WERI-Rb-1 (cell line): ENCODE measurements at regions not wholly inside any gene's neighbourhood (a gene's known extent, or its start where the extent isn't known, plus 50 kb on each side); places are given as distances from the start of the nearest gene placed in this dataset.
"Not testable (repeated sequence)": the region's sequence is repeated elsewhere in the genome, so short reads cannot be mapped to it uniquely, and the experiment has no call there.

Experiments
- DNase-seq: peaks from one replicate; pipeline ENCODE4 v3.0.0-alpha.2; 2020
- H3K27ac ChIP-seq: fragments of 250-450 bp; sonication (Bioruptor Pico); 2 replicates; pipeline ENCODE4 v1.5.1; 2020; ENCODE audit warnings: mild to moderate bottlenecking, moderate library complexity
- H3K27me3 ChIP-seq: fragments of 250-450 bp; sonication (Bioruptor Pico); 2 replicates; pipeline ENCODE4 v1.5.1; 2021; ENCODE audit warnings: mild to moderate bottlenecking, low read depth, moderate library complexity; ENCODE audit not compliant: insufficient read depth, severe bottlenecking
- H3K36me3 ChIP-seq: fragments of 250-450 bp; sonication (Bioruptor Pico); 2 replicates; pipeline ENCODE4 v1.5.1; 2020; ENCODE audit warnings: mild to moderate bottlenecking, moderate library complexity
- H3K4me3 ChIP-seq: 2 replicates; pipeline ENCODE4 v1.5.1; 2011; ENCODE audit warnings: low read depth, mild to moderate bottlenecking, control low read depth, low read length
- H3K9me3 ChIP-seq: fragments of 250-450 bp; sonication (Bioruptor Pico); 2 replicates; pipeline ENCODE4 v1.5.1; 2021; ENCODE audit warnings: mild to moderate bottlenecking, moderate library complexity; ENCODE audit not compliant: severe bottlenecking
- CTCF ChIP-seq: IDR thresholded peaks from 2 replicates; pipeline ENCODE4 v1.5.1; 2011; ENCODE audit warnings: low read depth, mild to moderate bottlenecking, control low read depth, inconsistent platforms, low read length

GRCh38 chr1:82073071-82073470 lies 272.3 kb downstream of the ADGRL2 start:
- Histone ChIP-seq H3K27ac (no peak overlapping the region), H3K4me3 (no peak overlapping the region), H3K27me3 (no peaks in the 10 kb centered on the region), H3K9me3 (no peaks in the 10 kb centered on the region), H3K36me3 (no peaks in the 10 kb centered on the region)
- TF ChIP-seq CTCF = no peak
- DNase-seq = no peak

GRCh38 chr1:82065916-82066315 lies 265.2 kb downstream of the ADGRL2 start:
- H3K4me3 ChIP-seq = no peak overlapping the region
- H3K36me3 ChIP-seq = no peaks in the 10 kb centered on the region
- H3K27ac ChIP-seq = no peak overlapping the region
- H3K9me3 ChIP-seq = no peaks in the 10 kb centered on the region
- TF ChIP-seq CTCF = no peak
- DNase-seq = no peak
- no peaks in the 10 kb centered on the region for H3K27me3 ChIP-seq

GRCh38 chr1:82064691-82065090 lies 264.0 kb downstream of the ADGRL2 start:
- TF ChIP-seq CTCF = no peak
- no peaks in the 10 kb centered on the region for H3K27me3 ChIP-seq
- no peak for DNase-seq
- H3K9me3 ChIP-seq = no peaks in the 10 kb centered on the region
- H3K4me3 ChIP-seq = no peak overlapping the region
- H3K27ac ChIP-seq = no peak overlapping the region
- no peaks in the 10 kb centered on the region for H3K36me3 ChIP-seq

GRCh38 chr1:82062206-82062605 lies 261.5 kb downstream of the ADGRL2 start:
- Histone ChIP-seq H3K36me3 (no peaks in the 10 kb centered on the region), H3K4me3 (no peak overlapping the region), H3K9me3 (no peaks in the 10 kb centered on the region), H3K27me3 (no peaks in the 10 kb centered on the region), H3K27ac (no peak overlapping the region)
- TF ChIP-seq CTCF = no peak
- no peak for DNase-seq

GRCh38 chr1:82059959-82060358 lies 259.2 kb downstream of the ADGRL2 start:
- H3K27me3 ChIP-seq = no peaks in the 10 kb centered on the region
- no peaks in the 10 kb centered on the region for H3K9me3 ChIP-seq
- DNase-seq = no peak
- no peak overlapping the region for H3K4me3 ChIP-seq
- H3K27ac ChIP-seq = no peak overlapping the region
- TF ChIP-seq CTCF = no peak
- H3K36me3 ChIP-seq = no peaks in the 10 kb centered on the region

GRCh38 chr1:82057011-82057410 lies 256.3 kb downstream of the ADGRL2 start:
- Histone ChIP-seq H3K36me3 (no peaks in the 10 kb centered on the region), H3K9me3 (no peaks in the 10 kb centered on the region), H3K27ac (no peak overlapping the region), H3K4me3 (no peak overlapping the region), H3K27me3 (no peaks in the 10 kb centered on the region)
- TF ChIP-seq CTCF = no peak
- no peak for DNase-seq

GRCh38 chr1:82055375-82055774 lies 254.6 kb downstream of the ADGRL2 start:
- DNase-seq, H3K9me3 ChIP-seq, H3K27me3 ChIP-seq, H3K36me3 ChIP-seq, H3K4me3 ChIP-seq, H3K27ac ChIP-seq: not testable (repeated sequence)
